Stimulated activated CD8-positive, alpha-beta memory T cell treated with anti-CD3 and anti-CD28 coated beads, Interleukin-12 subunit alpha, Interleukin-12 subunit beta, amount 100 ng/mL, for 4 hours (primary cell): ENCODE measurements at regions not wholly inside any gene's neighbourhood (a gene's known extent, or its start where the extent isn't known, plus 50 kb on each side); places are given as distances from the start of the nearest gene placed in this dataset.
"Not testable (repeated sequence)": the region's sequence is repeated elsewhere in the genome, so short reads cannot be mapped to it uniquely, and the experiment has no call there.

Source experiments
- DNase-seq: peaks from one replicate; pipeline ENCODE4 v3.0.0-alpha.2; 2020; ENCODE audit warnings: low read depth

DNA sequence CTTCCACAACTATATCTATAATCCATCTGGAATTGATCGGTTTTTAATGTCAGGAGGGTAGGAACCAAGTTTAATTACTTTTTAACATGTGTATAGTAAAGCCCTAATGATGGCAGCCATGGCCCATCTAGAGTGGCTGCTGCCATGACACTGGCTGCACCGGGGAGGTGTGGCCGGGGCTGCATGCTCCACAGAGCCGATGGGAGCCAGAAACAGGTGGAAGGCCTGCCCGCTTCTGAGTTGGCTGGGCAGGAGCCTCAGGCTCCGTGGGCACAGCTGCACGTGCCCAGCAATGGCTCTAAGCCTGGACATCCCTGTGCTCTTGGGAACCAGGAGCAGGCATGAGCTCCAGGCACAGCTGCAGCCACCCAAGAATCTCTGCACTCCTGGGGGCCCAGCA, 73.0 kb downstream of the GBP6 start:
- DNase-seq: no peak

- DNase-seq: not testable (repeated sequence)
These were observed 74.4 kb downstream of the GBP6 start for GRCh38 chr1:89438301-89438700.

GRCh38 chr1:89440911-89441310, 77.1 kb downstream of the GBP6 start:
- no peak for DNase-seq

GRCh38 chr1:89444791-89445190, 79.8 kb upstream of the LRRC8B start:
- DNase-seq: no peak

DNA sequence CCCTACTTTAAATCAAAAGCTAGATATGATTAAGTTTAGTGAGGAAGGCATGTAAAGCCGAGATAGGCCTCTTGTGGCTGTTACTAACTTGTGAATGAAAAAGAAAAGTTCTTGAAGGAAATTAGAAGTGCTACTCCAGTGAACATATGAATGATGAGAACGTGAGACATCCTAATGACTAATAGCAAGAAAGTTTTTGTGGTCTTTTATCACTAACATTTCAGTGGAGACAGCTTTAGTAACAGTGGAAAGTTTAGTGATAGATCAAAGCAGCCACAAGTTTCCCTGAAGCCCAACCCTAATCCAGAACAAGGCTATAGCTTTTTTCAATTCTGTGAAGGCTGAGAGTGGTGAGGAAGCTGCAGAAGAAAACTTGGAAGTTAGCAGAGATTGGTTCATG, 73.6 kb upstream of the LRRC8B start:
- no peak for DNase-seq

DNA sequence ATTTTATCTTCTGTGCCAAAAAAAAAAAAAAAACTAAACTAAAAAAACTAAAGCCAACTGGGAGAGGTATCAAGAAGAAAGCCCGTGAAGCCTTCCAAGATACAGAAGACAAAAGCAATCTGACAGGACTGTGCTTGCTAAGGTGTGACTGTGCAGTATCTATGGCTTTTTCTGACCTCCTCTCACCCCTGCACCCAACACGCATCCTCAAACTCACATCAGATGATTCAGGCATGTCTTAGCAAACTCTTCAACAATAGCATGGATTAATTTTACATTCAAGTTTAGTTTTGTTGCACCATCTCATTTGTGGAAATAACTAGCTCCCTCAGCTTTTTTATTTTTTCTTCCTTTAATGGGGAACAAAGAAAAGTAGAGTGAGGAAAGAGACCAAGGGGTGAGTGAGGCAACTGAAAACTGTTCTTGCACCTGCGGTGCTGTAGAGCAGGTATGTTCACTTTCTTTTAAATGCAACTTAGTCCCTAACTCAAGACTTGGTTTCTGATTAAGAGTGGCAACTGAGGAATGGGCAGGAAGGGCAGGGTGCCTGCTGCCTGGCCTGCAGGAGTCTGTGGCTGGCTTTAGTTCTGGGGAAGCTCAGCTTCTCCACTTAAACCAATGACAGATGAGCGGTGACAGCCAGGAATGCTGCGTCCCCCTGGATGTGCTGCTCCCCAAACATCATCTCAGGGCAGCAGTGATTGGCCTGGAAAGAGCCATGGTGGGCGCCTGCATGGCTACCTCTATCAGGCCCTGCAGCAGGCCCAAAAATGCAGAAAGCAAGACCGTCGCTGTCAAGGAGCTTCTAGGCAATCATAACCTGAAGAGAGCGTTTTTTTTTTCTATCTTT, 71.3 kb upstream of the LRRC8B start:
- no peak for DNase-seq

- peak; percentile 13 for DNase-seq
These were observed 69.6 kb upstream of the LRRC8B start for GRCh38 chr1:89454845-89455521.

DNA sequence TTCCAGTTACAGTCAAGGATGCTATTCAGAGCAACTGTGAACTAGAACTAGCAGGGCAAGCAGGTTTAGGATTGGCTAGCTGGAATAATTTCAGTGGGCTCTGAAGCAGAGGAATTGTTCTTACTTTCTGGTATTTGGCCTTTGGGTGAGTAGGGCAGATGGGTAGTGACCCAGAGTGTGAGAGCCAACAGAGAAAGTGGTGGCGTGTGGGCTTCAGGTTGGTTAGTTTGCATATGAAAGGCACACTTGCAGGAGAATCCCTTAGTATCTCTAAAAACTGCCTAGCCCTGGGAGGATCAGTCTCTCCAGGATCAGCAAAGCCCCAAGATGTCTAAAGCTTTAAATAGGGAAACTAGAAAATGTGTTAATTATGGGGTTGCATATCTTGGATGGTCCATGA, 67.6 kb upstream of the LRRC8B start:
- DNase-seq: no peak

- DNase-seq: no peak
These were observed 65.5 kb upstream of the LRRC8B start for GRCh38 chr1:89459081-89459480.

- no peak for DNase-seq
These were observed 64.3 kb upstream of the LRRC8B start for GRCh38 chr1:89460325-89460724.

- DNase-seq: no peak
These were observed 62.4 kb upstream of the LRRC8B start for GRCh38 chr1:89462250-89462649.

GRCh38 chr1:89464008-89464407, 60.6 kb upstream of the LRRC8B start:
- no peak for DNase-seq

- DNase-seq: no peak
These were observed 59.4 kb upstream of the LRRC8B start for GRCh38 chr1:89465201-89465600.

GRCh38 chr1:89466307-89466930, 58.2 kb upstream of the LRRC8B start:
- no peak for DNase-seq

- DNase-seq: no peak
These were observed 52.4 kb upstream of the LRRC8B start for GRCh38 chr1:89472253-89472652.

DNA sequence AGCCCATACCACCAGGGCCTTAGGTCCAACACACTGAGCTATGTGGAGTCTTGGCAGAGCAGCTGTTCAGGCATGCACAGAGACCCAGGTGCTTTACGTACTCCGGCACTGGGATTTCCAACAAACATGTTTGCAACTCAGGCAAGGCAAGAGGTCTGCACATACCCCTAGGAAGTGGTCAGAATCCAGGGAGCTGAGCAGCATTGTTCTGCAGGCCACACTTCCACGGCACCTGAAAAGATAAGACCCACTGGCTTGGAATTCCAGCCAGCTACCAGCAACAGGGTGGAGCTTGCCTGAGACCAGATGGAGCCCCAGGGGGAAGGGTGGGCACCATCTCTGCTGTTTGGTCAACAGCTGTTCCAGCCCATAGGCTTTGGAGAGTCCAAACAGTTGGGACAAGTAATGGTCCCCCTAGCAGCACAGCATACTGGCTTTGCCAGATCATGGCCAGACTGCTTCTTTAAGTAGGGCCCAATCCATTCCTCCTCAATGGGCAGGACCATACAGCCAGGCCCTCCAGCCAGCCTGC, 51.7 kb upstream of the LRRC8B start:
- DNase-seq: no peak
